Stomach (tissue), 8 donors: ENCODE measurements at regions not wholly inside any gene's neighbourhood (a gene's known extent, or its start where the extent isn't known, plus 50 kb on each side); places are given as distances from the start of the nearest gene placed in this dataset.
A peak's percentile ranks its signal among the peaks of the same experiment; 100 is the strongest.

Experiments
- DNase-seq, 2 donors: peaks; one replicate each; pipeline versions ENCODE4 v3.0.0 to v3.0.0-alpha.2; 2013 to 2019
- H3K27ac ChIP-seq, 5 donors: fragments of 200-600 bp in 4 of 5; sonication (generic) in 4 of 5; one replicate each; pipeline ENCODE4 v1.5.1; 2013 to 2019; ENCODE audit warnings: mild to moderate bottlenecking in 1 of 5, moderate library complexity in 1 of 5
- H3K27me3 ChIP-seq, 3 donors: fragments of 200-600 bp; sonication (generic); one replicate each; pipeline ENCODE4 v1.5.1; 2017 to 2019; ENCODE audit warnings: mixed run types in 1 of 3
- H3K36me3 ChIP-seq, 4 donors: fragments of 200-600 bp; sonication (generic); 1 replicate in 3 of 4; 2 replicates in 1 of 4; pipeline ENCODE4 v1.5.1; 2016 to 2019
- H3K4me1 ChIP-seq, 4 donors: fragments of 200-600 bp; sonication (generic); one replicate each; pipeline ENCODE4 v1.5.1; 2016 to 2019
- H3K4me3 ChIP-seq, 4 donors: fragments of 200-600 bp; sonication (generic) in 3 of 4; one replicate each; pipeline ENCODE4 v1.5.1; 2016 to 2019; ENCODE audit warnings: mild to moderate bottlenecking in 1 of 4
- H3K9me3 ChIP-seq, 4 donors: fragments of 200-600 bp; sonication (generic); one replicate each; pipeline ENCODE4 v1.5.1; 2016 to 2019
- EP300 ChIP-seq: sonication (generic); formaldehyde crosslinking; IDR thresholded peaks from one replicate; pipeline ENCODE4 v1.6.1; 2017; ENCODE audit warnings: antibody characterized with exemption
- POLR2A ChIP-seq, 4 donors: fragments of 450-650 bp; IDR thresholded peaks; one replicate each; pipeline ENCODE4 v1.6.1; 2016; ENCODE audit warnings: antibody characterized with exemption in 4 of 4, control low read depth in 2 of 4, mild to moderate bottlenecking in 1 of 4, moderate library complexity in 1 of 4
- POLR2AphosphoS5 ChIP-seq, 3 donors: sonication (generic); formaldehyde crosslinking; IDR thresholded peaks; one replicate each; pipeline ENCODE4 v1.6.1; 2016; ENCODE audit warnings: antibody characterized with exemption in 3 of 3
- WGBS, 5 donors: extraction: QIAGEN DNeasy Blood & Tissue Kit in 3 of 5; methylation state at CpG; one replicate each; pipeline versions ENCODE4 v1.1.5 to v1.1.7; 2013 to 2018; 5-methylcytosine and 5-hydroxymethylcytosine counted together
- intact Hi-C: fragments of 100-400 bp; cut with DNase I; formaldehyde crosslinking; loops from one replicate; pipeline ENCODE4 v1.15.1; 2023; ENCODE audit warnings: low total_unique reads
- TF ChIP-seq, protein P1 (sequence below), 7 experiments: fragments of 450-650 bp in 4 of 7; fragments of 200-600 bp in 3 of 7; sonication (generic) in 3 of 7; IDR thresholded peaks; one replicate each; pipeline ENCODE4 v1.5.1; 2016 to 2019; ENCODE audit warnings: antibody characterized with exemption in 7 of 7, control low read depth in 2 of 7, mild to moderate bottlenecking in 1 of 7
- donor health status: healthy with polysubstance abuse.
- donor health status: Bipolar disorder and iron deficiency.
- donor health status: healthy.

DNA sequence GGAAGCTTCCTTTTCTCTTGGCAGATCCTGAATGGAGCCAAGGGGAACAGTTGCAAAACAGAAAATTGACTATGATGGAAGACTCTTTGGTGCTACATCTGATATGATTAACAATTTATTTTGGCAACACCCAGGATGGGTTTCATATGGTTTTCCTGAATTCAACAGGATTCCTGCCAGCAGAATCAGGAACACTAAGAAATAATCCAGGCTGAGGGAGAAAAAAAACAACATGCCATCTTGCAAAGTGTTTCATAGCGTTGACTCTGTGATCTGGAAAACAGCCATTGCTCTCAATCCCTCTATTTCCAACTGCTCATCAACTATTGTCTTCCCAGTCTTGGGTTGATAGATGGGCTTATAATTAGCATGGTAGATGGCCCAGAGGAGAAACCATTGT, 303.8 kb upstream of the KLF3 start:
- Histone ChIP-seq H3K9me3 (no peaks in the 10 kb centered on the region), H3K36me3 (no peaks in the 10 kb centered on the region), H3K4me3 (no peak overlapping the region), H3K27me3 (no peaks in the 10 kb centered on the region), H3K27ac (no peak overlapping the region), H3K4me1 (peaks cover 0 to 2% (median 0%) of the 10 kb centered on the region in 4 donors)
- intact Hi-C loops = no loop called here
- 70 to 100% (median 74%) methylated on average over 1 of the region's 1 CpG for WGBS, 5 donors
- TF ChIP-seq EP300 = no peak
- no peak for TF ChIP-seq POLR2AphosphoS5 (IDR thresholded peaks at IDR 0.05)
- TF ChIP-seq POLR2A (IDR thresholded peaks at IDR 0.05) = no peak
- TF ChIP-seq, protein P1, sequence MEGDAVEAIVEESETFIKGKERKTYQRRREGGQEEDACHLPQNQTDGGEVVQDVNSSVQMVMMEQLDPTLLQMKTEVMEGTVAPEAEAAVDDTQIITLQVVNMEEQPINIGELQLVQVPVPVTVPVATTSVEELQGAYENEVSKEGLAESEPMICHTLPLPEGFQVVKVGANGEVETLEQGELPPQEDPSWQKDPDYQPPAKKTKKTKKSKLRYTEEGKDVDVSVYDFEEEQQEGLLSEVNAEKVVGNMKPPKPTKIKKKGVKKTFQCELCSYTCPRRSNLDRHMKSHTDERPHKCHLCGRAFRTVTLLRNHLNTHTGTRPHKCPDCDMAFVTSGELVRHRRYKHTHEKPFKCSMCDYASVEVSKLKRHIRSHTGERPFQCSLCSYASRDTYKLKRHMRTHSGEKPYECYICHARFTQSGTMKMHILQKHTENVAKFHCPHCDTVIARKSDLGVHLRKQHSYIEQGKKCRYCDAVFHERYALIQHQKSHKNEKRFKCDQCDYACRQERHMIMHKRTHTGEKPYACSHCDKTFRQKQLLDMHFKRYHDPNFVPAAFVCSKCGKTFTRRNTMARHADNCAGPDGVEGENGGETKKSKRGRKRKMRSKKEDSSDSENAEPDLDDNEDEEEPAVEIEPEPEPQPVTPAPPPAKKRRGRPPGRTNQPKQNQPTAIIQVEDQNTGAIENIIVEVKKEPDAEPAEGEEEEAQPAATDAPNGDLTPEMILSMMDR (IDR thresholded peaks at IDR 0.05) = no peak
- DNase-seq = no peak

DNA sequence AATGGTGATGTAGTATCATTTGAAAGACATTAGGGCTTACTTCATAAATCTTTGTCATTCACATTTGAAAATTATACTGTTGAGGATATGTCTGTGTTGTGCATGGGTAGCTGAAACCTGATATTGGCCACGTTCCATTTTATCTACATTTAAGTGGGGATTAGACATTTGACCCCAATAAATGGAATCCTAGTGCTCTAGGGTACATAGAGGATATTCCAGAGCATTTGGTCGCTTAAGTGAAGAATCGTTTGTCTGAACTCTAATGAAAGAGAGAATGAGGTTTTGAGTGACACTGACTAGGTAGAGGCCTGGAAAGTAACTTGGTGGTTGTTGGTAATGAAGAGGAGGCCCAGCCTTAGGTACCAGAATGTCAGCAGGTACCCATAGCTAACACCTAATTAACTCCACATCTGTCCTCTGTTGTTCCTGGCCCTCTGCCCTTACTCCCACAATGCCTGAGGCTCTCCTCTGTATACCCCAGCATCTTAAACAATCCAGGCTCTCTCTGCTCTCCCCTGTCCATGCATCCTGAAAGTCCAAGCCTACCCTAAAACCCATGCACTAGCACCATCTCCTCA, 299.5 kb upstream of the KLF3 start:
- TF ChIP-seq, protein P1 (IDR thresholded peaks at IDR 0.05) = no peak
- TF ChIP-seq POLR2A (IDR thresholded peaks at IDR 0.05) (no peak), EP300 (no peak), POLR2AphosphoS5 (IDR thresholded peaks at IDR 0.05) (no peak)
- 76 to 88% (median 82%) methylated on average over 3 of the region's 3 CpGs for WGBS, 5 donors
- no peaks in the 10 kb centered on the region for H3K27me3 ChIP-seq
- H3K27ac ChIP-seq = no peak overlapping the region
- H3K4me1 ChIP-seq = peaks cover 0 to 20% (median 14%) of the 10 kb centered on the region in 4 donors
- no peak for DNase-seq
- H3K9me3 ChIP-seq = no peaks in the 10 kb centered on the region
- intact Hi-C loops = no loop called here
- H3K36me3 ChIP-seq = no peaks in the 10 kb centered on the region
- H3K4me3 ChIP-seq = no peak overlapping the region

DNA sequence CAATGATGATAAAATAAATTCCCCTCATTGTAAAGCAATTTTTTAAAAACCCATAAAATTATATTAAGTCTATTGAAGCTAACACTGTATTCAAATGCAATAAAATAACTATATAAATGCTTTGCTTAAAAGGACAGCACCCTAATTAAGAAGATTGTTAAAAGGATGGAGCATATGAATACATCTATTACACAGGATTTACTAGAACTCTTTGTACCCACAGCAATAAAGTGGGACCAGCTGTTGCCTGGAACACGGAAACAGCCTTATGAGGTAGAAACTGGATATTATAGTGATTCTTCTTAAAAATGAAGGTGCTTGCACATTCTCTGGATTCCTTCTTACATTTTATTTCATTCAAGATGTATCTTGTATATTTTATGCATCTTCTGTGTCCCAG, 298.7 kb upstream of the KLF3 start:
- WGBS, 5 donors = 64 to 94% (median 91%) methylated on average over 1 of the region's 1 CpG
- no peak for DNase-seq
- intact Hi-C loops = no loop called here

DNA sequence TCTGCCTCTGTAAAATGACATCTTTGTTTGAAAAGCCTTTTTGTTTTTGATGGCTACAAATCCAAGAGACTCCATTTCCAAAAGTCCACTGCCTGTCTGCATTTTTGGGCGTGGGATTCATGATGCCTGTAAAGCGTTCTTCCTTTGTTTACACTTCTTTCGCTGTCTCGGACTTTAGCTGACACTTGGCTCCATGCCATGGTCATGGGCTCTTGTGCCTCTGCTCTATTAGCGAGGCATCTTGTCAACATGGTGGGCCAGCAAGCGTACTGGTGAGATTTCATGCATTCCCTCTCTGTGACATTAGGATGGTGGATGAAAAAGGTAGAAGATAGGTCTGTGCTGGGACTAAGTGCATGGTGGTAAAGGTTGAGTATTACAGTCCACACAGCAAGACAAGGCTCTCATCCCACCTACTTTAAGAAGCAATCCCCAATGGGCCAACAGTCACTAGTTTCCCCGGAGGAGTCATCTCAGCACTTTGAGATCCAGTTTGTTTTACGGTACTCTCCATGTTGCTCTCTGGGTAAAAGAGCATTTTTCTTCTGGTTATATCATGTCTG, 298.2 kb upstream of the KLF3 start:
- WGBS, 5 donors = 53 to 63% (median 58%) methylated on average over 8 of the region's 8 CpGs
- Histone ChIP-seq H3K36me3 (no peaks in the 10 kb centered on the region), H3K27me3 (no peaks in the 10 kb centered on the region), H3K4me3 (no peak overlapping the region), H3K9me3 (no peaks in the 10 kb centered on the region), H3K27ac (no peak overlapping the region), H3K4me1 (peaks cover 0 to 20% (median 14%) of the 10 kb centered on the region in 4 donors)
- no peak for TF ChIP-seq POLR2AphosphoS5 (IDR thresholded peaks at IDR 0.05)
- TF ChIP-seq, protein P1 (IDR thresholded peaks at IDR 0.05) = no peak
- no peak for TF ChIP-seq EP300
- TF ChIP-seq POLR2A (IDR thresholded peaks at IDR 0.05) = no peak
- intact Hi-C loops = no loop called here
- peak in 1 of 2 donors; percentile 25 for DNase-seq

More for the DNA sequence above, 298.7 kb upstream of the KLF3 start:
- peaks cover 0 to 20% (median 14%) of the 10 kb centered on the region in 4 donors for H3K4me1 ChIP-seq
- TF ChIP-seq POLR2AphosphoS5 (IDR thresholded peaks at IDR 0.05) (no peak), POLR2A (IDR thresholded peaks at IDR 0.05) (no peak), EP300 (no peak)
- TF ChIP-seq, protein P1 (IDR thresholded peaks at IDR 0.05) = no peak
- no peaks in the 10 kb centered on the region for H3K36me3 ChIP-seq
- no peak overlapping the region for H3K4me3 ChIP-seq
- H3K9me3 ChIP-seq = no peaks in the 10 kb centered on the region
- no peaks in the 10 kb centered on the region for H3K27me3 ChIP-seq
- H3K27ac ChIP-seq = no peak overlapping the region
